Esophagus muscularis mucosa (tissue), 3 donors: ENCODE measurements at regions not wholly inside any gene's neighbourhood (a gene's known extent, or its start where the extent isn't known, plus 50 kb on each side); places are given as distances from the start of the nearest gene placed in this dataset.

ENCODE experiments used
- CTCF ChIP-seq, 3 experiments: fragments of 200-600 bp in 2 of 3; fragments of 450-650 bp in 1 of 3; sonication (generic) in 2 of 3; IDR thresholded peaks; one replicate each; pipeline ENCODE4 v1.5.1; 2017 to 2019; ENCODE audit warnings: antibody characterized with exemption in 3 of 3, mild to moderate bottlenecking in 2 of 3, moderate library complexity in 1 of 3
- POLR2A ChIP-seq: fragments of 450-650 bp; IDR thresholded peaks from one replicate; pipeline ENCODE4 v1.6.1; 2017; ENCODE audit warnings: antibody characterized with exemption, moderate library complexity, mild to moderate bottlenecking, low read depth

GRCh38 chr2:155748131-155748530 is 584.4 kb downstream of the NR4A2 start:
- no peak for TF ChIP-seq POLR2A
- no peak for TF ChIP-seq CTCF (IDR thresholded peaks at IDR 0.05)
